DMS53 (cell line): ENCODE measurements at regions not wholly inside any gene's neighbourhood (a gene's known extent, or its start where the extent isn't known, plus 50 kb on each side); places are given as distances from the start of the nearest gene placed in this dataset.

ENCODE experiments used
- DNase-seq: peaks from one replicate; lab custom pipeline; 2025; lab: John Stamatoyannopoulos, UW

DNA sequence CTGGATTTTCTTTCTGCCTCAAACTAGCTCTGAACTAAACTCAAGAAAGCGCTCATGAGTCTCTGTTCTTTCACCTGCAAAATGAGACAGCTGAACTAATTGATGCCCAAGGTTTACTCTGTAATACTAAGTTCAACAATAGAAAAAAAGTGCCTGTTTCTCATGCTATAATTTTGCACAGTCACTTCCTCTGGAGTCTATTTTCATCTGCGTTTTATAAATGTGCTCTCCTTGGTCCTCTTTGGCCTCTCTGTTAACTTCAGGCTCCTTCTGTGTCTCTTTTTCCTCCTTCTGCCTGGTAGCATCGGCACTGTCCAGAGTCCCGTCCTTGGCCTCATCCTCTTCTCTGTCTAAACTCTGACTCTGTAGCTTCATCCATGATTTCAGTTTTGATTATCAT lies 311.9 kb upstream of the TLE4 start:
- DNase-seq, result no peak

DNA sequence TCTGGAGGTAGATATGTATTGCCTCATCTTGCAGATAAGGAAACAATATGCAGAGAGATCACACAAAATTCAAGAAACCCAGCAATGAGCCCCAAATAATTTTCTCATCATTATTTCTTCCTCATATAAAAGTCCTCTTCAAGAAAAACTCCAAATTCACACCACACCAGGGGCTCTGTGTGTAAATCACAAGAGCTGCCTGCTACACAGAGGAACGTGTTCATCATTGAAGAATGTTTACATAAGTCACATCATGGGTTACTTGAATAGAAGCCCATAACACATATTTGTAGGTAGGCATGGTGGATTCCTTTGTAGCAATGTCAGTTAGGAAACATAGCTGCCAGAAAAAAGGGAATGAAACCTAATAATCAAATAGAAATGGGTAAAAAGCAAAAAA lies 308.1 kb upstream of the TLE4 start:
- DNase-seq, result no peak

DNA sequence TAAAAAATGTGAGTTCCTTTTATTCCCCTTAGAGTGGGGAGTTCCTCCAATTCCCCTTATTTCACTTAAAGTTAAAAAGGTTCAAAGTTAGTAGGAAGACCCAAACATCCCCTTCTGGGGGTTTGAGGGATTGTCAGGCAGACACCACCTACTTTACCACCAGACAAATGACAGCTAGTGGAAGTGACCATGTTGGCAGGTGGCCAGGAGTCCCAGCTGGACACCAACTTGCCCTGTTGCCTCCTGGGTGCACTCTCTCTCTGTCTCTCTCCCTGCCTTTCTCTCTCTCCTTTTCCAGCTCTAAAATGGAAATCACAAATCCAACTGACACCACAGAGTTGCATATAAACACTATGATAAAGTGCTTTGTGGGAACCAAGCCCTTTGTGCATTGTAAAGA lies 307.7 kb upstream of the TLE4 start:
- peak; percentile 49 for DNase-seq

DNA sequence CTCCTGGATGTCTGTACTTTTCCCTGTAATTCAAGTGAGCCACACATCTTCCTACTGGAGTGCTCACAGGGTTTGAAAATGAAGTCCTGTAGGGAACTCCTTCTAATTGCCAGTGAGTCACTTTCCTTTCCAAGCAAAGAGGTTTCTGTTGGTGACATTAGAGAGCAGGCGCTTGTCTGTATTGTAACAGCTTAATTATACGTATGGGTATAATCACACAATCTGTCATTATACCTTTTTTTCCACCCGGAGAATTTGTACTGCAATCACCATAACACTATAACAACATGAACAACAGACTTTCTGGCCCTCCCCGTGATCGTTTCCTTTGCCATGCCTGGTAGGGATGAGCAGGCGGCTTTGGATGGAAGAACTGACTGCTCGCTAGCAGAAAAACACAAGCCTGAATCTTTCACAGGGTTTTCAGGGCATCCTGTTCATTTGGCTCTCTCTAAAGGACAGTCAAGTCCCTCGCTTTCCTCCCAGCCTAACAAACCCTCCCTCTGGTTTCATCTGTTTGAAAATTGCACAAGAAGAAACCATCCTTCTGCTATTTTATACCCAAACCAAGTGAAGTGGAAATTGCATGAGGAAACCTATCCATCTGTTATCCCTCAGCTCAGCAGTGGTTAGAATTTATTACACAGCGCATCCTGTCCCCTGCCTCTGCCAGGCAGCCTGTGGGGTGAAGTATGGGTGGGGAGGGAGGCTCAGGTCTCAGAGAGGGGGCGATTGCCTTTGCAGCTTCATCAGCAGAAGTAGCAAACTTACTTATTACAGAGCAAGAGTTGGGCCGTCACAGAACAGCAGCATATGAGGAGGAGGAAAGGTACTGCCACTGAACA lies 307.0 kb upstream of the TLE4 start:
- peak; percentile 16 for DNase-seq

DNA sequence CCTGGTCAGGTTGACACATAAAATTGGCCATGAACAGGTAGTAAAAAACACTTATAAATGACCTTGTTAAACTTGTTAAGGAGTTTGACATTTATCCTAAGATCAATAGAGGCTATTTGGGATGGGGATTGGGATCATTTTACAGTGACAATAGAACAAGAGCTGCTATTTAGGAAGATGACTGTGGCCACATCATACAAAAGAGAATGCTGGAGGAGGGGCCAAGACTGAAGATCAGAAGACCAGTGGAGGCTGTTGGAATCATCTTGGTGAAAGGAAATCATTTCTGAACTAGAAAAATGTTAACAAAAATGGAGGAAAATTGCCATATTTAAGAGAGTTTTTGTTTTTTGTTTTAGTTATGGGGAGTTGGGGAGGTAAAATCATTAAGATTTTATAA lies 304.8 kb upstream of the TLE4 start:
- DNase-seq, result no peak

DNA sequence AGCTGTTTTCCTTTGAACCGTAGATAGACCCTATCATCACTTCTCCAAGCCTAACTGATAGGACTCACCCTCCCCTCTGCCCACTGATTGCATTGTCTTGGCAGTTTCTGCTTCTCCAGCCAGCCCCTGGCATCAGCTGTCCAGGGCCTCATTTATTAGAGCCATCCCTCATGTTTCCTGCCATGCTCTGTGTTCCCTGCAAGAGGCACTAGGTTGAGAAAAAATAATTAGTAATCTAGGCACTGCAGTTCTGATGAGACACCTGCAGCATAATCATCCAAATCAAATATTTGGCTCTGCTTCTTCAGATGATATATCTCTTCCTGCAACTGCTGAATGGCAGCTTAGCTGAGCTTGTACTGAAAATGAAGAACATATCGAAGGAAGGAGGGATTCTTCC lies 303.0 kb upstream of the TLE4 start:
- peak; percentile 1 for DNase-seq

DNA sequence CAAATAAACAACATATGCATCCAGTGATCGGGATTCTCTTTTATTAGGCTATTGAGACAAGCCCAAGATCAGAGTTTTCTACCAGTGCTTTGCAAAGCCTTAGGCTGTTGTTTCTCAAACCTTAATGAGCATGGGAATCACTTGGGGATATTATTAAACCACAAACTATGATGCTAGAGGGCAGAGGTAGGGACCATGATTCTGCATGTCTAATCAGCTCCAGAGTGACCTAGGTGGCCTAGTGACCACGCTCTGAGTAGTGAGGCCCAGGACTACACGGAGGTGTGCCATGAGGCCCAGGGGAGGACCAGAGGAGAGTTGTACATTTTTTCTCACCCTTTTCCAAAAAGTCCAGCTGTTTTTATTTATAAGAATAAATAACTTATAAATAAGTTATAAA lies 298.5 kb upstream of the TLE4 start:
- DNase-seq, result no peak

DNA sequence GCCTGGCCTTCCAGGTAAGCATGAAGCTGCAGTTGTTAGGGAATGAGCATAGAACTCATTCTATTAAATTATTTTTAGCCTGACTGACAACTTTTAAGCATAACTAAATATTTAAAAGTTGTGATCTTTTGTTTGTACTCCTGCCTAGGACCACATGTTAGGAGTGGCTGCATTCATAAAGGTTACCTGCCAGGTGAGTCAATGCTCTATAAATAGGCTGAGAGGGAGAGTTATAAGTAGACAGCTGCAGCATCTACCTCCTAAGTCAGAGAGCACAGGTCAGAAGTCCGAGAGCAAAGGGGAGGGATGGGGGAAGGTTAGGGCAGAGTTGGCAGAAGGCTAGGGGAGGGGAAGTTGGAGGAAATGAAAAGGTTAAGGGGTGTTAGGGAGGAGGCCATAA lies 292.4 kb upstream of the TLE4 start:
- peak; percentile 65 for DNase-seq

DNA sequence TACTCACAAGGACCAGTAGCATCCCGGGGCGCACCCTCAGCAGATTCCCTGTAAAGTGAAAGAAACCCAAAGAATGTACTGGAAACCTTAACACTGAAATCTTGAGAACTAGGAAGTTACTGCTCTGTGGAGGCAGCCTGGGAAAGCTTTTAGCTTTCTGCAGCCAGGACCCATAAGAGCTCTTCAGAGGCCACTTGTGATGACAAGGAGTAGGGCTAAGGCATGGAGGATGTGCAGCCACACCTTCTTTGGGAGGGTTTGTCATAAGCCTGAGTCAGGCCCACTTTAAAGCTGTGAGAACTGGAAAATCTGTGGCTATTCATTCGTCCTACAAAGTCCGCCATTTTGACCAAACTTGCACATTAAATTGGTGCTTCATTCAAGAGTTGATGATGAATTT lies 291.1 kb upstream of the TLE4 start:
- DNase-seq, result peak; percentile 32

DNA sequence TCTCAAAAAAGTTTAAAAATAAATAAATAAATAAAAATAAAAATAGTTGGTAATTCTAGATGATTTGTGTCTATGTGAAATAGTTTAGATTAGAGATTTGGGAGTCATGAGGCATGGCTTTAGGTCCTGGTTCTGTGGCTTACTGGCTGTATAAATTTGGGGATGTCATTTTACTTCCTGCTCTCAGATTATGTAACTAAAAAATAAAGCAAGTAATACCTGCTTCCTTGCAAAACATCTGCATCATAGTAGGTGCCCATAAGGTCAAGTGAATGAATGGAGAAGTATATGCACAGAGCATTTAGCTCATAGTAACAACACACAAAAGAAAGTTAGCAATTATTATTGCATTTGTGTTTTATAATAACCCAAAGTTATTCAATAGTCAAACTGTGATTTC lies 287.7 kb upstream of the TLE4 start:
- DNase-seq, result no peak

DNA sequence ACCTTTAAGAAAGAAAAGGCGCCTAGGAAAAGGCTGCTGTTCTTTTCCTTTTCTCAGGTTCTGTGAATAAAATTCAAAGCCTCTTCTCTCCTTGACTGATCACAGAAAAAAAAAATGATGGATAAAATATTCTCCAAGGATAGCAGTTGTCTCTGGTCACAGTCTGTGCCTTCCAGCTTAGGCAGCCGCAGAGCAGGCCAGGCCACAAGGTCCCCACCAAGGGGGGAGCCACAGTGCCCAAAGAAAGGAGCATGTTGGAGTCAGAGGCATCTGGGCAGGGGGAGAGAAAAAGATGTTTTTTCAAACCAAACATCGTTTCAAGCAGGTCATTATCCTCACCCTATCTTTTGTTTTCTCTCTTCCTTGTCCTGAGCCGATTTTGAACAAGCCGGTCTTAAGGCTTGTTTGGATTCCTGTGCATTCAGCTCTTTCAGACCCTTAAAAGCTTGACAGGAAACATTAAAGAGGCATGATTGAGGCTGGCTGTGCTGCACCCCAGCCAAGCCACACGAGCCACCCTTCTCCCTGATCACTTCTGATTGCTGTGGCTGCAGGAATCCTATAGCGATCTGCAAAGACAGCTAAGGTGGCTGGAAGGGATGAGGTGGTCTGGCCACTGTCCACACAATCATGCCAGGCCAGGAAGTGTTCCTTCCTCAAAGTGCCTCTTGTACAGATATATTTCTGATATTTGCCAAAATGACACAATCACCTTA lies 284.6 kb upstream of the TLE4 start:
- no peak for DNase-seq

DNA sequence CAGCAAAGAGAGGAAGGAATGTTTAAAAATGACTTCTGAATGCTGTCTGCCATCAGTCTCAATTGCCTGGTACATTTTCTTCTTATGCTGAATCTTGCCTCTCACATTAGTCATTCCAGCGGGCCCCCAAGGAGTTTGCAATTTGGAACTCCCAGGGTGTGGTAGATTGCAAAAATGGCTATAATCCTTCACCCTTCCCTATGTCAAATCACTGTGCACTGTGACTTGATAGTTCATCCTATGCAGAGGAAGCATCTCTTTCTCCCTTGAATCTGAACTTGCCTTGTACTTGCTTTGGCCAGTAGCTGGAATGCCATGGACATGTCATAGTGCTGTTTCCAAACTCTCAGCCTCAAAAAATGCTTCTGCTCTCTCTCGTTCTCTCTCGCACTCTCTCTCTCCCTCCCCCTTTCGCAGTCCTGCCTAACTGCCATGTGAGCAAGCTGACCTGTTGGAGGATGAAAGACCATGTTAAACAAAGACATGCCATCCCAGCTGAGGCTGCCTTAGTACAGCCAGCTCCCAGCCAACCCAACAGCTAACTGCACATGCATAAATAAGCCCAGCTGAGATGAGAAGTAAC lies 284.0 kb upstream of the TLE4 start:
- DNase-seq, result no peak

DNA sequence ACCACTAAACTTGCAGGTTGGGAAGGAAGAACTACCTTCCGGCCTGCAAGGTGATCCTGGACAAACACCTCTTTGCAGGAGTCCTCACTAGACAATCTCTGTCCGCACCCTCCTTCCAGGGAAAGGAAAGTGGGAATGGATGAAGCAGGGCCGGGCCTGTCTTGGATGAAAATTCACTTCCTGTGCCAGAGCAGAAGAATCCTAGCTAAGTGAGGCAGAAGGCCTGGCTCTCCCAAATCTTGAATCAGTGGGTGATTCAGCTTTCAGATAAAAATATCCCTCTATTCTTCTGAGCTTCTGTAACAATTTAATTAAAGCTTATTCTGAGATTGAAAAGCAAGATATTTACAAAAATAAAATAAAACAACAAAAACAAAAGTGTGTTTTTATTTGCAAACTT lies 281.9 kb upstream of the TLE4 start:
- DNase-seq, result no peak

DNA sequence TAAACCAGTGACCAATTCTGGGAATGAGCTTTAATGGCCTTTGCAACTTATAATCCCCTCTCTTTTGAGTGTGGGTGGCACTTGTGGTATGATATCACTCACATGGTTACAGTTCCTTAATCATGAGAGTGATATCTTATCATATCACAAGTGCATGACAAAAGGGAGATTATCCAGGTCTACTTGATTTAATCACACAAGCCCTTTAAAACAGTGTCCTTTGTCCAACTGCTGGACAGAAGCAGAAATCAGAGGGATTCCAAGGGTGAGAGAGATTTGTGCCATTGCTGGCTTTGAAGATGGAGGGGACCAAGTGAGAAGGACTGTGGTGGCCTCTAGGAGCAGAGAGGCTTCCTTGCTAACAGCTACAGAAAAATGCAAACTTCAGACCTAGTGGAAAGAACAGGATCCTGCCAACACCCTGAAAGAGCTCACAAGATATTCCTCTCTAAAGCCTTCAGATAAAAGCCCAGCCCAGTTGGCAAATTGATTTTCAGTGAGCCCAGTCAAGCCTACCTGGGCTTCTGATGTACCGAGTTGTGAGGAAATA lies 279.0 kb upstream of the TLE4 start:
- DNase-seq, result no peak

DNA sequence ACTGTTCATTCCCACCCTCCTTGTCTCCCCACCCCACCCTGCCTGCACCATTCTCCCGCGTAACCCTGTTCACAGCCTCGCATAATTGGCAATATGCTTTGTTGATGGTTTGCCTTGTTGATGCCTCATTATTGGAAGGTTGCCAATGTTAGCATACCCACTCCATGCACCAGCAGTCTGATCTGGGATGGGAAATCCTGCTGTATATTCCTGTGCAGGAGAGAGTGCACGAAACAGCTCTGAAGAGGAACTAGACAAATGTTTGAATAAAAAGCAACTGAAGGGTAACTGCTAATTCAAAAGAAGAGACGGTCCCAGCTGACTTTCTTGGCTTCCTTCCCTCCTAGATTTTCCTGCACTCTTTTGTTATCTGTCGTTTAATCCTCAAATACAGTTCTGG lies 271.7 kb upstream of the TLE4 start:
- peak; percentile 84 for DNase-seq

DNA sequence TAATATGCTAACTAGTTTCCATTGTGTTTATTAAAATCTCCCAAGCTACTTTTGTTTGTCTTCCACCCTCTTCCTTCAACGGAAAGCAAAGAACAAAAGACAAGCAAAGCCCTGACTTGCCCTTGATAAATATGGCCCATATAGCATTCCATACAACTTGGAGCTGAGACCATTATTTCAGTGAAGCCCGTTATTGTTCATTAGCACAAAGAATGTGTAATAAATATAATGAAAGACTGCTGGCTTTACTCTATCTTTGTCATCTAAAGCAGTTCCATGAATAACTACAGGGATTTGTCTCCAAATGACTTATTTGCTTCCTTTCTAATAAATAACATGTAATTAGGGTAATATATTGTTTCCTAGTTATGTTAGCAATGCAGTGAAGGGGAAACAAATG lies 270.7 kb upstream of the TLE4 start:
- no peak for DNase-seq

DNA sequence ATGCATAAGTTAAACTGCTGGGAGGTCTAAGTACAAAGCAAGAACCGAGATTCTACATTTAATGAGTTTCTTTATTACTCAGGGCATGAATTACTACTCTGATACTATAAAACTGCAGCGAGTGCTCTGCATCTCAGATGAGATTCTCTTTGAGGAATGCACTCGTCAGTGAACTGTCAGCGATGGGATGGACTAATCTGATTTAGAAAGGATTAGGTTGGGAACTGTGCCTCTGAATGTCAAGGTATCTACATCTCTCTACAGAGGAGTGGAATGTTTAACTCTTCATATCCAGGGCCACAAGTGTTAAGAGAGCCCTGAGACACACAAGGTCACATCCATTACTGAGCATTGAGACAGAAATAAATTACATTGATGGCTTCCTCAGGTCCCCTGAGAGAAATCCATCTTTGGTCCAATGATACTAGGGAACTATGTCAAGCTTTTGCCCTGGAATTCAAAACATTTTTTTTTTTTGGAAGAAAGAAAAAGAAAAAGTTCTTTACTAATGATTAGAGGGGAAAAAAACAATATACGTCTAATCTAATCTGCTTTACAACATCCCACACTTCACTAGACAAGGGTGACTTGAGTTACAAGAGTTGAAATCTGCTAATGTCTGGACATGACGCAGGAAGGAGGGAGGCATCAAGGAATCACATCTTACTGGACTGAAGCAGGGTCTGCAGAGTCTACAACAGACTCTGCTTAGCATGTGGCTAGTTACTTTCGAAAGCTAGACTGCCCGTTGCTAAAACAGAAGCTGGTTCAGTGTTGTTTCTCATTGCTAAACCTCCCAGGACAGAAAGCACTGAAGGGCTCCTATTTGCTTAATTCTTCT lies 270.0 kb upstream of the TLE4 start:
- DNase-seq, result no peak

DNA sequence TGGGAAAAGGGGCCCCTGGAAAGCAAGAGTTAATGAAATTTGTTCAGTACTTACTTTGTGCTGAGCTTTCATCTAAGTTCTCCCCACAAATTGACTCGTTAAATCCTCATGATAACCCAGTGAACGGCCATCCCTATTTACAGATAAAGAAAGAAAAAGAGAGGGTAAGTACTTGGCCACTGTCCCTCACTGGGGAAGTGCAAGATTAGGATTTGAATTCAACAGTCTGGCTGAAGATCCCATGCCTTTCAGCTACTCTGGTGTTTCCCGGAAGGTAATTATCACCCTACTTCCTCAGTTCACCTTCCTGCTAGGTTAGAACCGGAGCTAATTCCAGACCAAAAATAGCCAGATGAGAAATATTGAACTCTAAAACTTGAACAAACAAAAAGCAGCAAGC lies 269.2 kb upstream of the TLE4 start:
- no peak for DNase-seq

DNA sequence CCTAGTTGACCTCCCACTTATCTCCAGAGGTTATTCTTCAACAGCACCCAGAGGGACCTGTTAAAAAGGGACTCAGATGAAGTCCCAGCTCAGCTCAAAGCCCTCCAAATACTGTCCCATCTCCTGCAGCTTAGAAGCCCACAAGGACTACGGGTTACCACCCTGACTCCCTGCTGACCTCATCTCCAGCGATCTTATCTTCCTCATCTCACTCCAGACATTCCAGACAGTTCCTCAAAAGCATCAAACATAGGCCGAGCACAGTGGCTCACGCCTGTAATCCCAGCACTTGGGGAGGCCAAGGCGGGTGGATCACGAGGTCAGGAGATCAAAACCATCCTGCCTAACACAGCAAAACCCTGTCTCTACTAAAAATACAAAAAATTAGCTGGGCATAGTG lies 263.8 kb upstream of the TLE4 start:
- DNase-seq, result no peak

DNA sequence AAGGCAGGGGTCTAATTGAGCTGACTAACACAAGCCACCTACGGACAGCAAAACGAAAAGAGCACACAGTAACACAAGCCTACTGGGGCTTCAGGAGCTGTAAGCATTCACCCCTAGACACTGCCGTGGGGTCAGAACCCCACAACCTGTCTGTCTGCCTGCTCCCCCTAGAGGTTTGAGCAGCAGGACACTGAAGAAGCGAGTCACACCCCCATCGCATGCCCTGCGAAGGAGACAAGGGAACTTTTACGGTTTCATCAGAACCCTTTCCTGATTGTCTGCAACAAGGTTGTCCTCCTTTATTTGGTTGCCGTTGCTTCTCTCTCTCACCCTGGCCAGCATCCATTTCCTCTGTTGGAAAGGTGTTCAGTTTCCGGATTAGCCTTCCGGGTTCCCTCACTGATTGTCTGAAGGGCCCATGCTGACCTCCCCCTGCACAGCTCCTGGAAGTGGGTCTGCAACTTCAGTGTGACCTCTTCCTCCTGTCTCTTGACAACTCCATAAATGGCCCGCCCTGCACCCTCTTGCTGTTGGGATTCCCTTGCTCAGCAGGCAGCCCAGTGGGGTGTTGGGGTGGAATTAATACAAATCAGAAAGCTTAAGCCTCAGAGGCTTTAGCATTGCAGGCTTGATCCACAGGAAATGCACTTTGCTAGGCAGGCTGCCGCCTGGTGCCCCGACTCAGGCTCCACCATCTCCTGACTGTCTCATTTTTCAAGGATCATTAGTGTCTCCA lies 258.9 kb upstream of the TLE4 start:
- DNase-seq, result no peak

DNA sequence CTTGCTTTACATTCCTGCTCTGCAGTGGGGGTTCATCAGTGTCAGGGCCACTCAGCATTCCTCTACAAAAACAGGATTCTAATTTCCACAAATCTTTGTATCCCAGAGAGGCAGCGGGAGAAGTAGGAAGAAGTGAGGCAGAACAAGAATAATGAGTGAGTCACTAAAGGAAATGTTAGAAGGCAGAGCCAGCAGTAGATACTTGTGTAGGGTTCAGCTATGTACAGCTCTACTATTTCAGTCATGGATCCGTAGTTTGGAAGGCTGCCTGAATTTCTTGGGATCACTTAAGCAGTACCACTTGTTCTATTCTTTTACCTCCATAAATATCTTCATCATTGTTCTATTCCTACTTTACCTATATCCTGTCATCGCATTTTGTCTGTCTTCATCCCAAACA lies 246.3 kb upstream of the TLE4 start:
- DNase-seq, result no peak
